ENCODE measurements at regions not wholly inside any gene's neighbourhood (a gene's known extent, or its start where the extent isn't known, plus 50 kb on each side); places are given as distances from the start of the nearest gene placed in this dataset.

DNA sequence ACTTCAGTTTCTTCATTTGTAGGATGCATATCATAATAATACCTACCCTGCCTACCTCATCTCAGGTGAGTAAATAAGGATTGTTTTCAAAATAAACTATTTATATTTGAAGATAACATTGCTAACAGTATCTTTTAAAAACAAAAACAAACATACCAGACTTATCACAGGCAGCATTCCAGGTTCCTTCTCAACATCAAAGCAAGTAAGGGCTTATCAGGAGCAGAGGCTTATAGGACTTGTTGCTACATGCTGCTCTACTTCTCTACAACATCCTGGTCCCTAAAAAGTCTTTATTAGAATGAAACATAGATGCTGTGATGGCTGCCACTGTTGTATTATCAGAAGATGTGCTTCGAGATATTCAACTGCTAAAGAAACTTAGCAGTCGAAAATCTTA is 149.2 kb upstream of the PRDM1 start:
- Mint-ChIP-seq H3K27ac (no peak overlapping the region), H3K4me1 (no peaks in the 10 kb centered on the region)

More for the DNA sequence above, 149.2 kb upstream of the PRDM1 start:
- Histone ChIP-seq H3F3A (replicated peaks; ENCODE audit: low read depth) (no peaks in the 10 kb centered on the region), H3K36me3 (ENCODE audit: insufficient read depth) (no peaks in the 10 kb centered on the region), H3K4me3 (no peak overlapping the region), H3K4me1 (ENCODE audit: insufficient read depth) (no peaks in the 10 kb centered on the region), H3K9me2 (ENCODE audit: insufficient read depth) (no peaks in the 10 kb centered on the region; the same call in 1 of the 2 replicates), H3K27me3 (ENCODE audit: insufficient read depth) (no peaks in the 10 kb centered on the region), H2AFZ (no peak overlapping the region), H4K20me1 (replicated peaks; ENCODE audit: insufficient read depth) (no peaks in the 10 kb centered on the region), H3K4me2 (no peak overlapping the region), H3K27ac (ENCODE audit: low read depth) (no peak overlapping the region), H3K79me2 (replicated peaks; ENCODE audit: insufficient read depth) (no peaks in the 10 kb centered on the region)
- Mint-ChIP-seq H3K4me3 (no peak overlapping the region), H3K36me3 (ENCODE audit: low read depth) (no peaks in the 10 kb centered on the region), H3K27me3 (ENCODE audit: insufficient read depth, low read depth, poor library complexity) (no peaks in the 10 kb centered on the region), H3K9me3 (no peaks in the 10 kb centered on the region)
- no peak for ATAC-seq
- no peak for DNase-seq (ENCODE audit: low spot score)
- TF ChIP-seq, protein P1, sequence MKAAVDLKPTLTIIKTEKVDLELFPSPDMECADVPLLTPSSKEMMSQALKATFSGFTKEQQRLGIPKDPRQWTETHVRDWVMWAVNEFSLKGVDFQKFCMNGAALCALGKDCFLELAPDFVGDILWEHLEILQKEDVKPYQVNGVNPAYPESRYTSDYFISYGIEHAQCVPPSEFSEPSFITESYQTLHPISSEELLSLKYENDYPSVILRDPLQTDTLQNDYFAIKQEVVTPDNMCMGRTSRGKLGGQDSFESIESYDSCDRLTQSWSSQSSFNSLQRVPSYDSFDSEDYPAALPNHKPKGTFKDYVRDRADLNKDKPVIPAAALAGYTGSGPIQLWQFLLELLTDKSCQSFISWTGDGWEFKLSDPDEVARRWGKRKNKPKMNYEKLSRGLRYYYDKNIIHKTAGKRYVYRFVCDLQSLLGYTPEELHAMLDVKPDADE (IDR thresholded peaks at IDR 0.05): no peak
- TF ChIP-seq CREB1 (CRISPR knock-in tag; IDR thresholded peaks at IDR 0.05; ENCODE audit: low read depth): no peak
- TF ChIP-seq, protein P2, sequence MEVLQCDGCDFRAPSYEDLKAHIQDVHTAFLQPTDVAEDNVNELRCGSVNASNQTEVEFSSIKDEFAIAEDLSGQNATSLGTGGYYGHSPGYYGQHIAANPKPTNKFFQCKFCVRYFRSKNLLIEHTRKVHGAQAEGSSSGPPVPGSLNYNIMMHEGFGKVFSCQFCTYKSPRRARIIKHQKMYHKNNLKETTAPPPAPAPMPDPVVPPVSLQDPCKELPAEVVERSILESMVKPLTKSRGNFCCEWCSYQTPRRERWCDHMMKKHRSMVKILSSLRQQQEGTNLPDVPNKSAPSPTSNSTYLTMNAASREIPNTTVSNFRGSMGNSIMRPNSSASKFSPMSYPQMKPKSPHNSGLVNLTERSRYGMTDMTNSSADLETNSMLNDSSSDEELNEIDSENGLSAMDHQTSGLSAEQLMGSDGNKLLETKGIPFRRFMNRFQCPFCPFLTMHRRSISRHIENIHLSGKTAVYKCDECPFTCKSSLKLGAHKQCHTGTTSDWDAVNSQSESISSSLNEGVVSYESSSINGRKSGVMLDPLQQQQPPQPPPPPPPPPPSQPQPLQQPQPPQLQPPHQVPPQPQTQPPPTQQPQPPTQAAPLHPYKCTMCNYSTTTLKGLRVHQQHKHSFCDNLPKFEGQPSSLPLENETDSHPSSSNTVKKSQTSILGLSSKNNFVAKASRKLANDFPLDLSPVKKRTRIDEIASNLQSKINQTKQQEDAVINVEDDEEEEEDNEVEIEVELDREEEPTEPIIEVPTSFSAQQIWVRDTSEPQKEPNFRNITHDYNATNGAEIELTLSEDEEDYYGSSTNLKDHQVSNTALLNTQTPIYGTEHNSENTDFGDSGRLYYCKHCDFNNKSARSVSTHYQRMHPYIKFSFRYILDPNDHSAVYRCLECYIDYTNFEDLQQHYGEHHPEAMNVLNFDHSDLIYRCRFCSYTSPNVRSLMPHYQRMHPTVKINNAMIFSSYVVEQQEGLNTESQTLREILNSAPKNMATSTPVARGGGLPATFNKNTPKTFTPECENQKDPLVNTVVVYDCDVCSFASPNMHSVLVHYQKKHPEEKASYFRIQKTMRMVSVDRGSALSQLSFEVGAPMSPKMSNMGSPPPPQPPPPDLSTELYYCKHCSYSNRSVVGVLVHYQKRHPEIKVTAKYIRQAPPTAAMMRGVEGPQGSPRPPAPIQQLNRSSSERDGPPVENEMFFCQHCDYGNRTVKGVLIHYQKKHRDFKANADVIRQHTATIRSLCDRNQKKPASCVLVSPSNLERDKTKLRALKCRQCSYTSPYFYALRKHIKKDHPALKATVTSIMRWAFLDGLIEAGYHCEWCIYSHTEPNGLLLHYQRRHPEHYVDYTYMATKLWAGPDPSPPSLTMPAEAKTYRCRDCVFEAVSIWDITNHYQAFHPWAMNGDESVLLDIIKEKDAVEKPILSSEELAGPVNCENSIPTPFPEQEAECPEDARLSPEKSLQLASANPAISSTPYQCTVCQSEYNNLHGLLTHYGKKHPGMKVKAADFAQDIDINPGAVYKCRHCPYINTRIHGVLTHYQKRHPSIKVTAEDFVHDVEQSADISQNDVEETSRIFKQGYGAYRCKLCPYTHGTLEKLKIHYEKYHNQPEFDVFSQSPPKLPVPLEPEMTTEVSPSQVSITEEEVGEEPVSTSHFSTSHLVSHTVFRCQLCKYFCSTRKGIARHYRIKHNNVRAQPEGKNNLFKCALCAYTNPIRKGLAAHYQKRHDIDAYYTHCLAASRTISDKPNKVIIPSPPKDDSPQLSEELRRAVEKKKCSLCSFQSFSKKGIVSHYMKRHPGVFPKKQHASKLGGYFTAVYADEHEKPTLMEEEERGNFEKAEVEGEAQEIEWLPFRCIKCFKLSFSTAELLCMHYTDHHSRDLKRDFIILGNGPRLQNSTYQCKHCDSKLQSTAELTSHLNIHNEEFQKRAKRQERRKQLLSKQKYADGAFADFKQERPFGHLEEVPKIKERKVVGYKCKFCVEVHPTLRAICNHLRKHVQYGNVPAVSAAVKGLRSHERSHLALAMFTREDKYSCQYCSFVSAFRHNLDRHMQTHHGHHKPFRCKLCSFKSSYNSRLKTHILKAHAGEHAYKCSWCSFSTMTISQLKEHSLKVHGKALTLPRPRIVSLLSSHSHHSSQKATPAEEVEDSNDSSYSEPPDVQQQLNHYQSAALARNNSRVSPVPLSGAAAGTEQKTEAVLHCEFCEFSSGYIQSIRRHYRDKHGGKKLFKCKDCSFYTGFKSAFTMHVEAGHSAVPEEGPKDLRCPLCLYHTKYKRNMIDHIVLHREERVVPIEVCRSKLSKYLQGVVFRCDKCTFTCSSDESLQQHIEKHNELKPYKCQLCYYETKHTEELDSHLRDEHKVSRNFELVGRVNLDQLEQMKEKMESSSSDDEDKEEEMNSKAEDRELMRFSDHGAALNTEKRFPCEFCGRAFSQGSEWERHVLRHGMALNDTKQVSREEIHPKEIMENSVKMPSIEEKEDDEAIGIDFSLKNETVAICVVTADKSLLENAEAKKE (CRISPR knock-in tag; IDR thresholded peaks at IDR 0.05): no peak
- TF ChIP-seq STAT1 (IDR thresholded peaks at IDR 0.05; ENCODE audit: unreplicated experiment): no peak
- no peak for TF ChIP-seq EZH2phosphoT487 (IDR thresholded peaks at IDR 0.05; ENCODE audit: unreplicated experiment)
